Mesendoderm (in vitro differentiated cells): ENCODE measurements at regions not wholly inside any gene's neighbourhood (a gene's known extent, or its start where the extent isn't known, plus 50 kb on each side); places are given as distances from the start of the nearest gene placed in this dataset.
"Not testable (repeated sequence)": the region's sequence is repeated elsewhere in the genome, so short reads cannot be mapped to it uniquely, and the experiment has no call there.

ENCODE experiments used
- DNase-seq: peaks from one replicate; pipeline ENCODE4 v3.0.0; 2013
- H2AK5ac ChIP-seq: 2 replicates; pipeline ENCODE4 v1.6.1; 2013; ENCODE audit warnings: low read length, inconsistent platforms
- H2BK120ac ChIP-seq: 2 replicates; pipeline ENCODE4 v1.6.1; 2013; ENCODE audit warnings: low read depth, mild to moderate bottlenecking, low read length, moderate library complexity, mixed read lengths
- H2BK15ac ChIP-seq: replicated peaks from 2 replicates; pipeline ENCODE4 v1.6.1; 2013; ENCODE audit warnings: low read depth, mild to moderate bottlenecking, moderate library complexity
- H2BK5ac ChIP-seq: 2 replicates; pipeline ENCODE4 v1.6.1; 2013; ENCODE audit warnings: low read length, inconsistent platforms
- H3K18ac ChIP-seq: 2 replicates; pipeline ENCODE4 v1.6.1; 2013; ENCODE audit warnings: mild to moderate bottlenecking, low read length, mixed read lengths
- H3K23ac ChIP-seq: one replicate; pipeline ENCODE4 v1.6.1; 2013; ENCODE audit warnings: low read length
- H3K27ac ChIP-seq: 2 replicates; pipeline ENCODE4 v1.5.1; 2013; ENCODE audit warnings: low read depth, mild to moderate bottlenecking, inconsistent platforms, low read length, moderate library complexity
- H3K27me3 ChIP-seq: 2 replicates; pipeline ENCODE4 v1.6.1; 2013; ENCODE audit warnings: low read length, control low read depth, mild to moderate bottlenecking, inconsistent platforms; ENCODE audit not compliant: insufficient read depth, poor library complexity
- H3K36me3 ChIP-seq: 2 replicates; pipeline ENCODE4 v1.6.1; 2013; ENCODE audit warnings: low read length, inconsistent platforms; ENCODE audit not compliant: control insufficient read depth, insufficient read depth
- H3K4ac ChIP-seq: one replicate; pipeline ENCODE4 v1.6.1; 2013; ENCODE audit warnings: low read depth, mild to moderate bottlenecking, low read length, moderate library complexity
- H3K4me1 ChIP-seq: 2 replicates; pipeline ENCODE4 v1.6.1; 2013; ENCODE audit warnings: low read depth, low read length, inconsistent platforms; ENCODE audit not compliant: control insufficient read depth
- H3K4me2 ChIP-seq: 2 replicates; pipeline ENCODE4 v1.6.1; 2013; ENCODE audit warnings: low read length
- H3K4me3 ChIP-seq: 2 replicates; pipeline ENCODE4 v1.5.1; 2013; ENCODE audit warnings: mild to moderate bottlenecking, low read length
- H3K56ac ChIP-seq: one replicate; pipeline ENCODE4 v1.6.1; 2013; ENCODE audit warnings: low read length
- H3K79me1 ChIP-seq: 2 replicates; pipeline ENCODE4 v1.6.1; 2013; ENCODE audit warnings: low read length, inconsistent platforms
- H3K79me2 ChIP-seq: 2 replicates; pipeline ENCODE4 v1.6.1; 2013; ENCODE audit warnings: mild to moderate bottlenecking, low read length; ENCODE audit not compliant: control insufficient read depth, insufficient read depth
- H3K9ac ChIP-seq: 2 replicates; pipeline ENCODE4 v1.6.1; 2013; ENCODE audit warnings: low read length, inconsistent platforms
- H4K5ac ChIP-seq: one replicate; pipeline ENCODE4 v1.6.1; 2013; ENCODE audit warnings: low read length
- H4K8ac ChIP-seq: one replicate; pipeline ENCODE4 v1.6.1; 2013; ENCODE audit warnings: low read depth, mild to moderate bottlenecking, control low read depth, low read length, moderate library complexity
- WGBS: extraction: QIAGEN DNeasy Blood & Tissue Kit; methylation state at CpG from one replicate; pipeline ENCODE4 v1.1.7; 2013; ENCODE audit warnings: low lambda C conversion rate, missing lambda C conversion rate; ENCODE audit not compliant: insufficient coverage; ENCODE audit errors: extremely low coverage; 5-methylcytosine and 5-hydroxymethylcytosine counted together

DNA sequence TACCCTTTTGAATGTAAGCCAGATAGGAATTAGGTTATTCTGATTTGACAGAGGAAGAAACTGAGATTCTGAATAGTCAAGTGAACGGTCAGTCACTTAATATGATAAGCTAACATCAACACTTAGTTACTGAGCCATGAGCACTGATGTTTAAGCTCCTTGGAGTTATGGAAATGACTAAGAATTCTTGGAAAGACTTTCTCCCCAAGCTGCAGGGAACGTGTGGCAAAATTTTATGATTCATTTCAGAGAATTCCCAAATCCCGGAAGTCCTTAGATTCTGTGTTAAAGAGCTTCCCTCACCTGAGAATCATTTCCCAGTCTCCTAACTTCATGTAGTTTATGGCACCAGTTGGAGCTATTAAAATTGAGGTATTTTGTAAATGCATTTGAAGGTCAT, 330.9 kb downstream of the XPNPEP1 start:
- H3K4me1 ChIP-seq, result no peaks in the 10 kb centered on the region
- no peak overlapping the region for H2BK5ac ChIP-seq
- no peaks in the 10 kb centered on the region for H3K79me1 ChIP-seq
- no peak overlapping the region for H3K56ac ChIP-seq
- H3K4ac ChIP-seq, result no peak overlapping the region
- H3K9ac ChIP-seq, result no peak overlapping the region
- no peak overlapping the region for H3K23ac ChIP-seq
- H2BK15ac ChIP-seq, result no peak overlapping the region
- H3K4me3 ChIP-seq, result no peak overlapping the region
- no peak overlapping the region for H3K18ac ChIP-seq
- H3K79me2 ChIP-seq, result no peaks in the 10 kb centered on the region
- H3K27ac ChIP-seq, result no peak overlapping the region
- DNase-seq, result no peak
- no CpG with 5 or more reads among the region's 3 CpGs for WGBS
- no peak overlapping the region for H4K8ac ChIP-seq
- no peaks in the 10 kb centered on the region for H3K36me3 ChIP-seq
- H3K27me3 ChIP-seq, result no peaks in the 10 kb centered on the region
- H3K4me2 ChIP-seq, result no peak overlapping the region
- no peak overlapping the region for H2BK120ac ChIP-seq
- no peak overlapping the region for H4K5ac ChIP-seq
- no peak overlapping the region for H2AK5ac ChIP-seq

DNA sequence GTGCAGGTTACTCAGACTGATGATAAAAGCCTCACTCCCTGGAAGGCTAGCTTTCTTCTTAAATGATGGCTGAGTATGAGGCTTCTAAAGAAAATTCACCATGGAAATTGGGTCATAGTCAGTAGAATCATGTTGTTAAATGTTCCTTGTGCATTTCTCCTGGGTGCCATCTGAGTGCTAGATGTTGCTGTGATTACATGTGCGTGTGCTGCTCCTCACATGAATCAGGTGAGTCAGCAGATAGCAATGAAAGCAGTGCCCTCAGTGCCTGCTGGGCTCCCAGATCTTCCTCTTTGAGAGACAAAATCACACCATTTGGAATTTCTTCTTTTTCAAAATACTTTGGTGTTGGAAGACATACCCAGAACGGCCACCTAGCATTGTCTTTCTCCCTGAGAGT, 331.7 kb downstream of the XPNPEP1 start:
- Histone ChIP-seq H4K5ac (no peak overlapping the region), H3K9ac (no peak overlapping the region), H3K79me2 (no peaks in the 10 kb centered on the region), H2BK120ac (no peak overlapping the region), H4K8ac (no peak overlapping the region), H3K23ac (no peak overlapping the region), H2BK15ac (no peak overlapping the region), H3K4ac (no peak overlapping the region), H2AK5ac (no peak overlapping the region), H3K4me2 (no peak overlapping the region), H3K79me1 (no peaks in the 10 kb centered on the region), H3K27me3 (no peaks in the 10 kb centered on the region), H3K4me1 (no peaks in the 10 kb centered on the region), H2BK5ac (no peak overlapping the region), H3K18ac (no peak overlapping the region), H3K27ac (no peak overlapping the region), H3K4me3 (no peak overlapping the region), H3K36me3 (no peaks in the 10 kb centered on the region), H3K56ac (no peak overlapping the region)
- peak; percentile 69 for DNase-seq
- WGBS, result no CpG with 5 or more reads among the region's 2 CpGs

DNA sequence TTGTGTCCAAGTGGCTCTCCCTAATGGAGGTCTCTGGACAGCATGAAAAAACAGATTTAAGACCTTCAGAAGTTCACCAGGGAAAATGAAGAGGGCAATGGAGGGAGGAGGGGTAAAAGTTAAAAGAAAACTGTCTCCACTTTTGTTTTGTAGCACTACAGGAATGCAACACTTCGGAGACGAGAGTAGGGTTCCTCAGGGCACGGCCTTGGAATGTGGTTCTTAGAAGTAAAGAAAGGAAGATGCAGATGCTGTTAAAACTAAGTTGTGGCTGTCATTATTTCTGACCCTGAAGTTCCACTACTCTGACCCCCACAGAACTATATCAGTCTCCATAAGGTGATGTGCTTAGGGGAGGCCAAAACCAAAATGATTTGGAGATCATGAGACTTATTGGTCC, 335.1 kb downstream of the XPNPEP1 start:
- no peak overlapping the region for H3K4ac ChIP-seq
- no peak overlapping the region for H4K8ac ChIP-seq
- no peak overlapping the region for H3K56ac ChIP-seq
- no peaks in the 10 kb centered on the region for H3K36me3 ChIP-seq
- H3K79me1 ChIP-seq, result no peaks in the 10 kb centered on the region
- no peak overlapping the region for H3K18ac ChIP-seq
- no peak overlapping the region for H2BK5ac ChIP-seq
- H3K27ac ChIP-seq, result no peak overlapping the region
- no peak overlapping the region for H3K9ac ChIP-seq
- no peak overlapping the region for H4K5ac ChIP-seq
- no CpG with 5 or more reads among the region's 3 CpGs for whole genome bisulfite sequencing
- H3K4me2 ChIP-seq, result no peak overlapping the region
- H2BK15ac ChIP-seq, result no peak overlapping the region
- DNase-seq, result peak; percentile 59
- no peaks in the 10 kb centered on the region for H3K4me1 ChIP-seq
- no peak overlapping the region for H3K4me3 ChIP-seq
- H2AK5ac ChIP-seq, result no peak overlapping the region
- no peaks in the 10 kb centered on the region for H3K27me3 ChIP-seq
- no peak overlapping the region for H2BK120ac ChIP-seq
- no peak overlapping the region for H3K23ac ChIP-seq
- no peaks in the 10 kb centered on the region for H3K79me2 ChIP-seq

DNA sequence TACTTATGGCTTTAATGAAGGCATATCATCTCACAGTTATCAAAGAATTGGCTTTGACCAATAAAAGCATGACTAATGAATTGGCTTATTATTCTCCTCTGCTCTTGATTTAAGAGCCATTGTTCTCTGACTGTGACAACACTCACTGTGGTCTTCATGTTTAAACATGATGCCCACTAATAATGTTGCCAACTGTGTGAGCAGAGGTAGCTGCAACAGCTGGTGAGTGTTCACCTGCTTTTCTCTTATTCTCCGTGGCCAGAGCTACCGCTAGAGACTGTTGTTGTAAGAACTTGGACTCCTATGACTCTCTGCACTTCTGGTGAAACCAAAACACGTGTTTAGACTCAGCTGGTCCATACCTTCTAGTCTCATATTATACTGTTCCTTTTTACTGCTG, 335.9 kb downstream of the XPNPEP1 start:
- H3K36me3 ChIP-seq, result no peaks in the 10 kb centered on the region
- no CpG with 5 or more reads among the region's 3 CpGs for WGBS
- H2BK120ac ChIP-seq, result no peak overlapping the region
- H3K27me3 ChIP-seq, result no peaks in the 10 kb centered on the region
- no peak for DNase-seq
- no peak overlapping the region for H3K56ac ChIP-seq
- no peak overlapping the region for H4K5ac ChIP-seq
- no peak overlapping the region for H3K23ac ChIP-seq
- no peak overlapping the region for H3K4ac ChIP-seq
- no peak overlapping the region for H3K4me3 ChIP-seq
- H3K4me1 ChIP-seq, result no peaks in the 10 kb centered on the region
- H3K79me2 ChIP-seq, result no peaks in the 10 kb centered on the region
- no peak overlapping the region for H3K9ac ChIP-seq
- H2AK5ac ChIP-seq, result no peak overlapping the region
- no peak overlapping the region for H3K18ac ChIP-seq
- H4K8ac ChIP-seq, result no peak overlapping the region
- H2BK15ac ChIP-seq, result no peak overlapping the region
- H2BK5ac ChIP-seq, result no peak overlapping the region
- H3K4me2 ChIP-seq, result no peak overlapping the region
- no peak overlapping the region for H3K27ac ChIP-seq
- H3K79me1 ChIP-seq, result no peaks in the 10 kb centered on the region

DNA sequence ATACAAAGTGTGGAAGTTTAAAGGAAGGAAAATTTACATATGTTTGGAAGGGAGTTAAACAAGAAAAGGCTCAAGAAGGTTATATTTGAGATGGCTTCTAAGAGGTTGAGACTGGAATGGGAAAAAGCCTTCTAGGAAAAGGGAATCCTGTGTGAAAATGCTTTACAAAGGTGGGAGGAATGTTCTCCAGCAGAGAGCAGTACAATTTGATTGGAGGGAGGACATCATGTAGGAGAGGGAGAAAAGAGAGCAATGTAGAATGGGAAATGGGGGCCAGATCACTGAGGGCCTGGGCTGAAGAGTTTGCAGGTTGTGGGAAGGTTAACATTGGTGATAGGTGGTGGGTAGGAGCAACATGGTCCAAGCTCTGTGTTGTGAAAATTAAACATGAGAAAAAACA, 366.9 kb downstream of the XPNPEP1 start:
- no peak for DNase-seq
- H3K18ac ChIP-seq, result no peak overlapping the region
- no peak overlapping the region for H3K56ac ChIP-seq

DNA sequence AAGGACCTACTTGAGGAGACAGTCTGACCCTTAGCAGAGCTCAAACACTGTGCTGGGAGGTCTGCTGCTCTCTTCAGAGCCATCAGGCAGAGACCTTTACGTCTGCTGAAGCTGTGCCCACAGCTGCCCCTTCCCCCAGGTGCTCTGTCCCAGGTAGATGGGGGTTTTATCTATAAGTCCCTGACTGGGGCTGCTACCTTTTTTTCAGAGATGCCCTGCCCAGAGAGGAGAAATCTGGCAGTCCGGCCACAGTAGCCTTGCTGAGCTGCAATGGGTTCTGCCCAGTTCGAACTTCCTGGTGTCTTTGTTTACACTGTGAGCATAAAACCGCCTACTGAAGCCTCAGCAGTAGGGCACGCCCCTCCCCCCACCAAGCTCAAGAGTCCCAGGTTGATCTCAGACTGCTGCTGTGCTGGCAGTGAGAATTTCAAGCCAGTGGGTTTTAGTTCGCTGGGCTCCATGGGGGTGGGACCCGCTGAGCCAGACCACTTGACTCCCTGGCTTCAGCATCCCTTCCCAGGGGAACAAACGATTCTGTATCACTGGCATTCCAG, 381.2 kb downstream of the XPNPEP1 start:
- not testable (repeated sequence) for H3K4me3 ChIP-seq, H4K5ac ChIP-seq, H4K8ac ChIP-seq, H3K56ac ChIP-seq, H3K27me3 ChIP-seq, H2AK5ac ChIP-seq, H3K18ac ChIP-seq, H3K23ac ChIP-seq, H3K79me1 ChIP-seq, H3K4me1 ChIP-seq, H2BK120ac ChIP-seq, H3K9ac ChIP-seq, H3K27ac ChIP-seq, H3K4ac ChIP-seq, H3K4me2 ChIP-seq, H2BK5ac ChIP-seq, H3K36me3 ChIP-seq, H3K79me2 ChIP-seq, H2BK15ac ChIP-seq
- no CpG with 5 or more reads among the region's 8 CpGs for WGBS
- DNase-seq, result peak; percentile 54

More for the DNA sequence above, 366.9 kb downstream of the XPNPEP1 start:
- Histone ChIP-seq H3K27ac (no peak overlapping the region), H3K4me1 (peaks cover 3% of the 10 kb centered on the region), H3K36me3 (no peaks in the 10 kb centered on the region), H3K4me3 (no peak overlapping the region), H2BK15ac (no peak overlapping the region), H3K9ac (no peak overlapping the region), H3K4me2 (no peak overlapping the region), H3K23ac (no peak overlapping the region), H2BK120ac (no peak overlapping the region), H3K79me1 (no peaks in the 10 kb centered on the region), H3K79me2 (no peaks in the 10 kb centered on the region), H3K27me3 (no peaks in the 10 kb centered on the region), H4K8ac (no peak overlapping the region), H3K4ac (no peak overlapping the region), H2AK5ac (no peak overlapping the region), H2BK5ac (no peak overlapping the region), H4K5ac (no peak overlapping the region)
